NB4 (cell line): ENCODE measurements at regions not wholly inside any gene's neighbourhood (a gene's known extent, or its start where the extent isn't known, plus 50 kb on each side); places are given as distances from the start of the nearest gene placed in this dataset.

Experiments
- CTCF ChIP-seq: IDR thresholded peaks from one replicate; pipeline ENCODE4 v1.5.1; 2012; ENCODE audit warnings: low read depth, low read length
- POLR2A ChIP-seq: IDR thresholded peaks from 2 replicates; pipeline ENCODE4 v1.6.1; 2011; ENCODE audit warnings: mild to moderate bottlenecking; ENCODE audit not compliant: insufficient read length; ENCODE audit errors: extremely low read depth

- TF ChIP-seq CTCF (no peak), POLR2A (no peak)
Observed at GRCh38 chr1:5658340-5659316, 333.6 kb downstream of the NPHP4 start.
